ENCODE measurements at regions not wholly inside any gene's neighbourhood (a gene's known extent, or its start where the extent isn't known, plus 50 kb on each side); places are given as distances from the start of the nearest gene placed in this dataset.
"Not testable (repeated sequence)": the region's sequence is repeated elsewhere in the genome, so short reads cannot be mapped to it uniquely, and the experiment has no call there.

DNA sequence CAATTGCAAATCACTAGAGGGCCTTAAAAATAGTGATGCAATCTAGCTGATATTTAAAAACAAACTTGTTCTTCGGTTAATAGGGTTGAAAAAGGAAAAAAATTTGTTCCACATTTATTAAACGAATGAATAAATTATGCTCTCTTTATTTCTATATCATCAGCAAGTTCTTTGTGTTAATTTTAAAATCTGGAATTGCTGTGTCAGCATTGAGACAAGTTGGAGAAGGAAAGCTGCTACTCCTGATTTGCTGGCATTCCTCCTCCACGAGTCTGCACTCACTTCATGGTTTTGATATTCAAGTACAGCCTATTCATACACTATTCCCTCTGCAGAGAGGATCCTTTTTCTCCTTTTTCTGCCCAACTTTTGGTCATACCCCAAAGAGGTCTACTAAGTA is 117.6 kb downstream of the MRPL39 start:
- H3K4me1 ChIP-seq (ENCODE audit: insufficient read depth, poor library complexity, severe bottlenecking), result no peaks in the 10 kb centered on the region
- no peaks in the 10 kb centered on the region for H3K9me3 ChIP-seq (ENCODE audit: severe bottlenecking)
- H3K27me3 ChIP-seq (ENCODE audit: insufficient read depth, poor library complexity, severe bottlenecking), result no peaks in the 10 kb centered on the region
- no peaks in the 10 kb centered on the region for H3K36me3 ChIP-seq (ENCODE audit: low read depth)
- DNase-seq (ENCODE audit: low spot score) (no peak), ATAC-seq (ENCODE audit: low read depth) (no peak)
- TF ChIP-seq, protein P1, sequence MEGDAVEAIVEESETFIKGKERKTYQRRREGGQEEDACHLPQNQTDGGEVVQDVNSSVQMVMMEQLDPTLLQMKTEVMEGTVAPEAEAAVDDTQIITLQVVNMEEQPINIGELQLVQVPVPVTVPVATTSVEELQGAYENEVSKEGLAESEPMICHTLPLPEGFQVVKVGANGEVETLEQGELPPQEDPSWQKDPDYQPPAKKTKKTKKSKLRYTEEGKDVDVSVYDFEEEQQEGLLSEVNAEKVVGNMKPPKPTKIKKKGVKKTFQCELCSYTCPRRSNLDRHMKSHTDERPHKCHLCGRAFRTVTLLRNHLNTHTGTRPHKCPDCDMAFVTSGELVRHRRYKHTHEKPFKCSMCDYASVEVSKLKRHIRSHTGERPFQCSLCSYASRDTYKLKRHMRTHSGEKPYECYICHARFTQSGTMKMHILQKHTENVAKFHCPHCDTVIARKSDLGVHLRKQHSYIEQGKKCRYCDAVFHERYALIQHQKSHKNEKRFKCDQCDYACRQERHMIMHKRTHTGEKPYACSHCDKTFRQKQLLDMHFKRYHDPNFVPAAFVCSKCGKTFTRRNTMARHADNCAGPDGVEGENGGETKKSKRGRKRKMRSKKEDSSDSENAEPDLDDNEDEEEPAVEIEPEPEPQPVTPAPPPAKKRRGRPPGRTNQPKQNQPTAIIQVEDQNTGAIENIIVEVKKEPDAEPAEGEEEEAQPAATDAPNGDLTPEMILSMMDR (IDR thresholded peaks at IDR 0.05; ENCODE audit: poor library complexity, severe bottlenecking), result no peak
- H3K4me3 ChIP-seq (ENCODE audit: severe bottlenecking), result no peak overlapping the region
- no peak overlapping the region for H3K27ac ChIP-seq (ENCODE audit: poor library complexity, severe bottlenecking)

DNA sequence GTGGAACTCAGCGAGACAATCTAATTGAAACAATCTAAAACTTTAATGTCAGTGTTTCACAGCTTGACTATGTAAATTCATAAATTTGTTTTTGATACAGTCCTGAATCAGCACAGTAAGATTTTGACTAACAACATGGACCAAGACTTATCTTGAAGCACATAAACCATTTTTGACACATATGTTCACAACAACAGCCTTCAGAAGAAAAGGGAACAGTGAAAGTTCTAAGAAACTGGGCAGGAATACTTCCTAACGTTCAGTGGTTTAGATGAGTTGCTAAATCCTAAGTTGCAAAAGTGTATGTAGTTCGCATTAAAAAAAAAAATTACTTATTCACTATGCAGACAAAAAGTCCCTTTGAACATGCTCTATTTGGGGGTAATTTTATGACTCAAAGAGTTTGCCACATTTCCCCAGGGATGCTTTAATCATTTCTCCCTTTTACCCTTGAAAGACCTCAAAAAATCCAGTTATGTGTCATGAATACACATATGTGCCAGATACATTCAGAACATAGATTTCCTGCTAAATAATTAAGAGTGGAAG is 120.2 kb downstream of the MRPL39 start:
- Histone ChIP-seq H3K36me3 (ENCODE audit: low read depth) (no peaks in the 10 kb centered on the region), H3K4me1 (ENCODE audit: insufficient read depth, poor library complexity, severe bottlenecking) (no peaks in the 10 kb centered on the region), H3K9me3 (ENCODE audit: severe bottlenecking) (no peaks in the 10 kb centered on the region), H3K27me3 (ENCODE audit: insufficient read depth, poor library complexity, severe bottlenecking) (no peaks in the 10 kb centered on the region), H3K4me3 (ENCODE audit: severe bottlenecking) (no peak overlapping the region), H3K27ac (ENCODE audit: poor library complexity, severe bottlenecking) (no peak overlapping the region)
- TF ChIP-seq, protein P1 (IDR thresholded peaks at IDR 0.05; ENCODE audit: poor library complexity, severe bottlenecking), result no peak
- DNase-seq (ENCODE audit: low spot score), result no peak
- no peak for ATAC-seq (ENCODE audit: low read depth)

DNA sequence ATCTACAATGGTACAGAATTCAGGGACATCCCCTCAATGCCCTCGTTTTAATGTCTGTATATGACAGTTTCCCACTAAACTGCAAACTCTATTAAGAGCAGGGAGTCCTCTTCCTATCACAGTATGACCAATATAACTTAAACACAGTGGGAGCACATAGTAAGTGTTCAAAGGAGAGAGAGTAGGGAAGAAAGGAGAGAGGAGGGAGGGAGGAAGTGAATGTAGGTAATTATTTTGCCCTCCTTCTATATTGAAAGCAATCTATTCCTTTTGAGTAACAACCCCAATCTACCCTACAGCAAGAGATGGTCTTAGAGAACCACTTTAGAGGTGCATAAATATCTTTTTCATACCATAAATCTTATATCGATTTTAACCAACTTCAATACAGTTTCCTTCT is 121.4 kb downstream of the MRPL39 start:
- Histone ChIP-seq H3K4me1 (ENCODE audit: insufficient read depth, poor library complexity, severe bottlenecking) (no peaks in the 10 kb centered on the region), H3K9me3 (ENCODE audit: severe bottlenecking) (no peaks in the 10 kb centered on the region), H3K4me3 (ENCODE audit: severe bottlenecking) (no peak overlapping the region), H3K36me3 (ENCODE audit: low read depth) (no peaks in the 10 kb centered on the region), H3K27ac (ENCODE audit: poor library complexity, severe bottlenecking) (no peak overlapping the region), H3K27me3 (ENCODE audit: insufficient read depth, poor library complexity, severe bottlenecking) (no peaks in the 10 kb centered on the region)
- DNase-seq (ENCODE audit: low spot score) (no peak), ATAC-seq (ENCODE audit: low read depth) (no peak)
- TF ChIP-seq, protein P1 (IDR thresholded peaks at IDR 0.05; ENCODE audit: poor library complexity, severe bottlenecking), result no peak

DNA sequence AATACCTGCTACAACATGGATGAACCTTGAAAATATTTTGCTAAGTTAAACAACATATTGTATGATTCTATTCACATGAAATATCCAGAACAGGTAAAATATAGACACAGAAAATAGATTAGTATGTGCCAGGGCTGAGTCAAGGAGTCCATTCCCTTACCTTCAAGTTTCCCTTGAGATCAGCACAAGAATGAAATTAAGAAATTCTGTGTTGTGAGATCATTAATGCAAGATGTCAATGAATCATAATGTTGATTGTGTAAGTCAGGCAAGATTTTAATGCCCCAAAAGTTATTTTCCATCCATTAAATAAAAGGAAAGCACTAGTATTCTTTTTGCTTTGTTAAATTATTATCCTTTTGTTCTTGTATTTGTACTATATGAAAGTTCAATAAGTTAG is 139.4 kb downstream of the MRPL39 start:
- no peak for ATAC-seq (ENCODE audit: low read depth)
- no peak for DNase-seq (ENCODE audit: low spot score)
- TF ChIP-seq, protein P1 (IDR thresholded peaks at IDR 0.05; ENCODE audit: poor library complexity, severe bottlenecking), result no peak
- H3K36me3 ChIP-seq (ENCODE audit: low read depth), result no peaks in the 10 kb centered on the region
- no peaks in the 10 kb centered on the region for H3K4me1 ChIP-seq (ENCODE audit: insufficient read depth, poor library complexity, severe bottlenecking)
- H3K27me3 ChIP-seq (ENCODE audit: insufficient read depth, poor library complexity, severe bottlenecking), result no peaks in the 10 kb centered on the region
- no peak overlapping the region for H3K4me3 ChIP-seq (ENCODE audit: severe bottlenecking)
- H3K9me3 ChIP-seq (ENCODE audit: severe bottlenecking), result no peaks in the 10 kb centered on the region
- H3K27ac ChIP-seq (ENCODE audit: poor library complexity, severe bottlenecking), result no peak overlapping the region

DNA sequence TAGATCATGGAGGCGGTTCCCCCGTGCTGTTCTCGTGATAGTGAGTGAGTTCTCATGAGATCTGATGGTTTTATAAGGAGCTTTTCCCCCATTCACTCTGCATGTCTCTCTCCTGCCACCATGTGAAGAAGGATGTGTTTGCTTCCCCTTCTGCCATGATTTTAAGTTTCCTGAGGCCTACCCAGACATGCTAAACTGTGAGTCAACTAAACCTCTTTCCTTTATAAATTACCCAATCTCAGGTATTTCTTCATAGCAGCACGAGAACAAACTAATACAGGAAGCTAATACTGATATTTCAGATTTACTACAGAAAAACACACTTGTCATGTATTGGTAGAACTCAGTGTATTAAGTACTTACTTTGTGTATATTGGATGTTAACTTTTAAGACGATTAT is 140.2 kb downstream of the MRPL39 start:
- not testable (repeated sequence) for ATAC-seq (ENCODE audit: low read depth); H3K9me3 ChIP-seq (ENCODE audit: severe bottlenecking); DNase-seq (ENCODE audit: low spot score); H3K4me3 ChIP-seq (ENCODE audit: severe bottlenecking); H3K27ac ChIP-seq (ENCODE audit: poor library complexity, severe bottlenecking); H3K36me3 ChIP-seq (ENCODE audit: low read depth); H3K27me3 ChIP-seq (ENCODE audit: insufficient read depth, poor library complexity, severe bottlenecking); H3K4me1 ChIP-seq (ENCODE audit: insufficient read depth, poor library complexity, severe bottlenecking)

Measured in RWPE2 (cell line).